C4-2B (cell line): ENCODE measurements at regions not wholly inside any gene's neighbourhood (a gene's known extent, or its start where the extent isn't known, plus 50 kb on each side); places are given as distances from the start of the nearest gene placed in this dataset.

Source experiments
- ZFX ChIP-seq: fragments of 450-650 bp; IDR thresholded peaks from 2 replicates; pipeline ENCODE4 v1.6.1; 2017
- TF ChIP-seq, protein P1 (sequence below): fragments of 450-650 bp; conservative IDR thresholded peaks from 2 replicates; pipeline ENCODE4 v1.5.1; 2017; ENCODE audit warnings: mild to moderate bottlenecking

DNA sequence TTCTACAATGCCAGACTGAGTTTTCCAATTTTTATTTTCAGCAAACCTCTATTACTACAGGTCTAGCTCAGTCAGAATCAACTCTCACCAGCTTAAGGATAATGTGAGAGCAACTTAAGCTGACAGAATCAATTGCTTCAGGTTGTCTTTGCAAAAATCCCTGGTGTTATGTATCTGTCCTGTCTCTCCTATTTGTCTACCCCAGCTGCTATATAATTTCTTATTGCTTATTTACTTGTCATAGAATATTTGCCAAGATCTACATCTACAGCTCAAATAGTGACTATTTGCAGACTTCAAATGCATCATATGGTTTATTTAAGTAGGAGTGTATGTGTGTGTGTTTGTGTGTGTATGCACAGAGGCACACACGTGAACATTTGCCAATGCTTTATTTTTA, 54.1 kb downstream of the FOXG1 start:
- TF ChIP-seq, protein P1, sequence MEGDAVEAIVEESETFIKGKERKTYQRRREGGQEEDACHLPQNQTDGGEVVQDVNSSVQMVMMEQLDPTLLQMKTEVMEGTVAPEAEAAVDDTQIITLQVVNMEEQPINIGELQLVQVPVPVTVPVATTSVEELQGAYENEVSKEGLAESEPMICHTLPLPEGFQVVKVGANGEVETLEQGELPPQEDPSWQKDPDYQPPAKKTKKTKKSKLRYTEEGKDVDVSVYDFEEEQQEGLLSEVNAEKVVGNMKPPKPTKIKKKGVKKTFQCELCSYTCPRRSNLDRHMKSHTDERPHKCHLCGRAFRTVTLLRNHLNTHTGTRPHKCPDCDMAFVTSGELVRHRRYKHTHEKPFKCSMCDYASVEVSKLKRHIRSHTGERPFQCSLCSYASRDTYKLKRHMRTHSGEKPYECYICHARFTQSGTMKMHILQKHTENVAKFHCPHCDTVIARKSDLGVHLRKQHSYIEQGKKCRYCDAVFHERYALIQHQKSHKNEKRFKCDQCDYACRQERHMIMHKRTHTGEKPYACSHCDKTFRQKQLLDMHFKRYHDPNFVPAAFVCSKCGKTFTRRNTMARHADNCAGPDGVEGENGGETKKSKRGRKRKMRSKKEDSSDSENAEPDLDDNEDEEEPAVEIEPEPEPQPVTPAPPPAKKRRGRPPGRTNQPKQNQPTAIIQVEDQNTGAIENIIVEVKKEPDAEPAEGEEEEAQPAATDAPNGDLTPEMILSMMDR = no peak
- no peak for TF ChIP-seq ZFX
